GM23248 (cell line): ENCODE measurements at regions not wholly inside any gene's neighbourhood (a gene's known extent, or its start where the extent isn't known, plus 50 kb on each side); places are given as distances from the start of the nearest gene placed in this dataset.

Source experiments
- DNase-seq: peaks from one replicate; pipeline ENCODE4 v3.0.0-alpha.2; 2015
- H2AFZ ChIP-seq: fragments of 200-600 bp; sonication (generic); 2 replicates; pipeline ENCODE4 v1.6.1; 2016; ENCODE audit warnings: antibody characterized with exemption
- H3F3A ChIP-seq: fragments of 200-600 bp; sonication (generic); 2 replicates; pipeline ENCODE4 v1.6.1; 2016; ENCODE audit warnings: mild to moderate bottlenecking, antibody characterized with exemption, mixed run types; ENCODE audit not compliant: insufficient read depth
- H3K27ac ChIP-seq: fragments of 200-600 bp; sonication (generic); 2 replicates; pipeline ENCODE4 v1.5.1; 2016; ENCODE audit warnings: mild to moderate bottlenecking
- H3K27me3 ChIP-seq: fragments of 200-600 bp; sonication (generic); replicated peaks from 2 replicates; pipeline ENCODE4 v1.6.1; 2016; ENCODE audit warnings: mild to moderate bottlenecking; ENCODE audit not compliant: insufficient read depth
- H3K36me3 ChIP-seq: fragments of 200-600 bp; sonication (generic); 2 replicates; pipeline ENCODE4 v1.6.1; 2016; ENCODE audit warnings: low read depth, mild to moderate bottlenecking
- H3K4me1 ChIP-seq: fragments of 200-600 bp; sonication (generic); 2 replicates; pipeline ENCODE4 v1.6.1; 2016; ENCODE audit warnings: mild to moderate bottlenecking; ENCODE audit not compliant: insufficient read depth
- H3K4me2 ChIP-seq: fragments of 200-600 bp; sonication (generic); one replicate; pipeline ENCODE4 v1.6.1; 2016; ENCODE audit warnings: mild to moderate bottlenecking; ENCODE audit not compliant: unreplicated experiment
- H3K4me3 ChIP-seq: fragments of 200-600 bp; sonication (generic); 2 replicates; pipeline ENCODE4 v1.5.1; 2016; ENCODE audit warnings: mild to moderate bottlenecking
- H3K79me2 ChIP-seq: fragments of 200-600 bp; sonication (generic); 2 replicates; pipeline ENCODE4 v1.6.1; 2016; ENCODE audit warnings: mild to moderate bottlenecking; ENCODE audit not compliant: insufficient read depth
- H3K9ac ChIP-seq: fragments of 200-600 bp; sonication (generic); 2 replicates; pipeline ENCODE4 v1.6.1; 2016; ENCODE audit warnings: mild to moderate bottlenecking
- H3K9me2 ChIP-seq: fragments of 200-600 bp; sonication (generic); 2 replicates; pipeline ENCODE4 v1.6.1; 2016; ENCODE audit warnings: mixed run types, mild to moderate bottlenecking, moderate library complexity; ENCODE audit not compliant: insufficient read depth
- H3K9me3 ChIP-seq: fragments of 200-600 bp; sonication (generic); one replicate; pipeline ENCODE4 v1.6.1; 2017; ENCODE audit warnings: low read depth
- H4K20me1 ChIP-seq: fragments of 200-600 bp; sonication (generic); 2 replicates; pipeline ENCODE4 v1.6.0; 2016; ENCODE audit not compliant: insufficient read depth
- EZH2 ChIP-seq: fragments of 200-600 bp; sonication (generic); IDR thresholded peaks from 2 replicates; pipeline ENCODE4 v1.6.1; 2018; ENCODE audit warnings: antibody characterized with exemption, mild to moderate bottlenecking; ENCODE audit not compliant: insufficient read depth, poor library complexity, severe bottlenecking
- EZH2phosphoT487 ChIP-seq: fragments of 200-600 bp; sonication (generic); IDR thresholded peaks from 2 replicates; pipeline ENCODE4 v1.6.1; 2018; ENCODE audit warnings: antibody characterized with exemption, moderate library complexity, mild to moderate bottlenecking, low read depth; ENCODE audit not compliant: insufficient read depth
- WGBS, 2 experiments: methylation state at CpG; one replicate each; pipeline ENCODE4 v1.1.6; 2015 to 2017; ENCODE audit warnings: low lambda C conversion rate in 2 of 2, low coverage in 1 of 2; ENCODE audit errors: missing lambda C conversion rate in 2 of 2; 5-methylcytosine and 5-hydroxymethylcytosine counted together
- in situ Hi-C: fragments of 300-500 bp; cut with MboI; formaldehyde crosslinking; loops from 2 replicates; pipeline ENCODE4 v1.15.0; 2020

DNA sequence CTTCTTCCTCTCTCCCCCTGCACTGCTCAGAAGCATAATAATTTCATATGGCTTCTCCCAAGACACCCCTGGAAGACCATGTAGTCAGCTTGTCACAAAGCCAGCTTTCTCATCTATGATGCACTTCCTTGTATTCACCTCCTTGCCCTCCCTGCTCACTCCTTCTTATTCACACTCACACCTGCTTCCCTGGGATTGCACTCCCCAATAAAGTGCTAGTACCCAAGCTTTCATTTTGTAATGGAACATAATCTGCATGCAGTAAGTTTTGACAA, 76.9 kb upstream of the FRMD4B start:
- H3K4me3 ChIP-seq, result no peak overlapping the region

GRCh38 chr3:69462022-69462825, 76.3 kb upstream of the FRMD4B start:
- no peak overlapping the region for H3K4me3 ChIP-seq
- 81 to 92% methylated on average over 6 of the region's 6 CpGs for WGBS, 2 experiments
- no peak overlapping the region for H2AFZ ChIP-seq
- no peak for TF ChIP-seq EZH2phosphoT487
- no peak for TF ChIP-seq EZH2
- H3K27me3 ChIP-seq, result no peaks in the 10 kb centered on the region
- H3K4me2 ChIP-seq, result no peak overlapping the region
- H3K4me1 ChIP-seq, result no peaks in the 10 kb centered on the region
- no peaks in the 10 kb centered on the region for H3K79me2 ChIP-seq
- H3K27ac ChIP-seq, result no peak overlapping the region
- H3F3A ChIP-seq, result no peaks in the 10 kb centered on the region
- H3K36me3 ChIP-seq, result no peaks in the 10 kb centered on the region
- no peaks in the 10 kb centered on the region for H4K20me1 ChIP-seq
- H3K9ac ChIP-seq, result no peak overlapping the region
- no peaks in the 10 kb centered on the region for H3K9me3 ChIP-seq
- H3K9me2 ChIP-seq, result no peaks in the 10 kb centered on the region
- DNase-seq, result no peak
- in situ Hi-C loops, result no loop called here

More for the DNA sequence above, 76.9 kb upstream of the FRMD4B start:
- no peaks in the 10 kb centered on the region for H3K9me2 ChIP-seq
- H4K20me1 ChIP-seq, result no peaks in the 10 kb centered on the region
- DNase-seq, result no peak
- no peak overlapping the region for H2AFZ ChIP-seq
- no peak overlapping the region for H3K9ac ChIP-seq
- H3K27me3 ChIP-seq, result no peaks in the 10 kb centered on the region
- no peaks in the 10 kb centered on the region for H3K4me1 ChIP-seq
- TF ChIP-seq EZH2 (no peak), EZH2phosphoT487 (no peak)
- no peaks in the 10 kb centered on the region for H3K36me3 ChIP-seq
- H3K9me3 ChIP-seq, result no peaks in the 10 kb centered on the region
- no peak overlapping the region for H3K4me2 ChIP-seq
- H3F3A ChIP-seq, result no peaks in the 10 kb centered on the region
- no peak overlapping the region for H3K27ac ChIP-seq
- H3K79me2 ChIP-seq, result no peaks in the 10 kb centered on the region
- in situ Hi-C loops, result no loop called here

DNA sequence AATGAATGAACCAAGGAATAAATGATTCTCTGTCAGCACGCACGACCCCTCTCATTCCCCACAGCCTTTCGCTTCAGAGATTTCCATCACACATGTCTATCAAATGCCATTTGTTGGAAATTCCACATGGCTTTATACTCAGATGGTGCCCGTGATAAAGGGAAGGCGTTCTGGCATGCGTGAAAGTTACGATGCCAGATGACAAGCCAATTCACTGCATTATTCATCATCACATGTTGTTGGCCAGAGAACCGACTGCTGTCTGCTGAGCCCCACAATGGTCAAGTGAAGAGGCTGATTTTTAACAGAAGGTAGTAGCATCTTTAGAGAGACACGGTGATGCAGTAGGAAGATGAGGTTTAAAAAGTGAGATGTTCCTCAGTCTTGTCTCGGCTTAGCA, 74.1 kb upstream of the FRMD4B start:
- Histone ChIP-seq H3K9ac (no peak overlapping the region), H3K9me2 (no peaks in the 10 kb centered on the region), H3K9me3 (no peaks in the 10 kb centered on the region), H3K4me1 (no peaks in the 10 kb centered on the region), H3K4me2 (no peak overlapping the region), H2AFZ (no peak overlapping the region), H3K27me3 (no peaks in the 10 kb centered on the region; the same call in 1 of the 2 replicates), H4K20me1 (no peaks in the 10 kb centered on the region), H3K4me3 (no peak overlapping the region), H3K79me2 (no peaks in the 10 kb centered on the region), H3K36me3 (no peaks in the 10 kb centered on the region), H3F3A (no peaks in the 10 kb centered on the region), H3K27ac (no peak overlapping the region)
- WGBS, 2 experiments, result 70% methylated on average over 10 of the region's 10 CpGs
- TF ChIP-seq EZH2 (no peak), EZH2phosphoT487 (no peak)
- no peak for DNase-seq
- in situ Hi-C loops, result no loop called here

- H3K4me1 ChIP-seq, result no peaks in the 10 kb centered on the region
- no peak overlapping the region for H3K4me3 ChIP-seq
- no peak overlapping the region for H3K4me2 ChIP-seq
- H4K20me1 ChIP-seq, result no peaks in the 10 kb centered on the region
- no peaks in the 10 kb centered on the region for H3K79me2 ChIP-seq
- DNase-seq, result no peak
- 11 to 13% methylated on average over 2 of the region's 2 CpGs for WGBS, 2 experiments
- TF ChIP-seq EZH2 (no peak), EZH2phosphoT487 (no peak)
- H3K9me2 ChIP-seq, result no peaks in the 10 kb centered on the region
- no peaks in the 10 kb centered on the region for H3F3A ChIP-seq
- no peak overlapping the region for H3K27ac ChIP-seq
- in situ Hi-C loops, result no loop called here
- no peaks in the 10 kb centered on the region; the same call in 1 of the 2 replicates for H3K27me3 ChIP-seq
- H3K9me3 ChIP-seq, result no peaks in the 10 kb centered on the region
- no peak overlapping the region for H2AFZ ChIP-seq
- H3K9ac ChIP-seq, result no peak overlapping the region
- no peaks in the 10 kb centered on the region for H3K36me3 ChIP-seq
Observed at GRCh38 chr3:69458803-69459365, 73.0 kb upstream of the FRMD4B start.

- no peak overlapping the region for H2AFZ ChIP-seq
- no peaks in the 10 kb centered on the region for H3K79me2 ChIP-seq
- H3K4me1 ChIP-seq, result no peaks in the 10 kb centered on the region
- no peak overlapping the region for H3K4me2 ChIP-seq
- no peak overlapping the region for H3K9ac ChIP-seq
- TF ChIP-seq EZH2, result no peak
- H3K4me3 ChIP-seq, result no peak overlapping the region
- H3F3A ChIP-seq, result no peaks in the 10 kb centered on the region
- no peaks in the 10 kb centered on the region; the same call in 1 of the 2 replicates for H3K27me3 ChIP-seq
- no peak for DNase-seq
- H3K9me2 ChIP-seq, result no peaks in the 10 kb centered on the region
- H3K27ac ChIP-seq, result no peak overlapping the region
- H3K9me3 ChIP-seq, result no peaks in the 10 kb centered on the region
- in situ Hi-C loops, result no loop called here
- no peaks in the 10 kb centered on the region for H4K20me1 ChIP-seq
- no peaks in the 10 kb centered on the region for H3K36me3 ChIP-seq
- WGBS, 2 experiments, result 71 to 74% methylated on average over 4 of the region's 4 CpGs
Observed at GRCh38 chr3:69456631-69457030, 70.7 kb upstream of the FRMD4B start.
